Gastroesophageal sphincter (tissue), 4 donors: ENCODE measurements at regions not wholly inside any gene's neighbourhood (a gene's known extent, or its start where the extent isn't known, plus 50 kb on each side); places are given as distances from the start of the nearest gene placed in this dataset.

Experiments used
- ATAC-seq: fragments of 150-250 bp; one replicate; pipeline ENCODE4 v1.9.1; 2016; ENCODE audit warnings: mild to moderate bottlenecking, moderate library complexity
- H3K27ac ChIP-seq, 4 donors: fragments of 200-600 bp; sonication (generic) in 3 of 4; 1 replicate in 3 of 4; 2 replicates in 1 of 4; pipeline ENCODE4 v1.5.1; 2016 to 2019
- H3K27me3 ChIP-seq: fragments of 200-600 bp; sonication (generic); one replicate; pipeline ENCODE4 v1.5.1; 2019
- H3K36me3 ChIP-seq, 2 donors: fragments of 200-600 bp; sonication (generic); one replicate each; pipeline ENCODE4 v1.5.1; 2019; ENCODE audit warnings: control low read depth in 1 of 2
- H3K4me1 ChIP-seq, 3 donors: fragments of 200-600 bp; sonication (generic); 1 replicate in 2 of 3; 2 replicates in 1 of 3; pipeline ENCODE4 v1.5.1; 2016 to 2019; ENCODE audit warnings: control low read depth in 2 of 3
- H3K4me3 ChIP-seq, 2 donors: fragments of 200-600 bp; sonication (generic); one replicate each; pipeline ENCODE4 v1.5.1; 2019; ENCODE audit warnings: mild to moderate bottlenecking in 1 of 2, moderate library complexity in 1 of 2
- H3K9me3 ChIP-seq, 3 donors: fragments of 200-600 bp; sonication (generic); one replicate each; pipeline ENCODE4 v1.5.1; 2017 to 2019; ENCODE audit warnings: control low read depth in 2 of 3
- CTCF ChIP-seq, 4 experiments: fragments of 200-600 bp in 2 of 4; fragments of 450-650 bp in 2 of 4; sonication (generic) in 1 of 4; IDR thresholded peaks; one replicate each; pipeline ENCODE4 v1.5.1; 2017 to 2019; ENCODE audit warnings: antibody characterized with exemption in 4 of 4, mild to moderate bottlenecking in 2 of 4, moderate library complexity in 2 of 4
- EP300 ChIP-seq: sonication (generic); formaldehyde crosslinking; IDR thresholded peaks from one replicate; pipeline ENCODE4 v1.6.1; 2017; ENCODE audit warnings: antibody characterized with exemption, mild to moderate bottlenecking
- POLR2A ChIP-seq, 2 donors: fragments of 450-650 bp; IDR thresholded peaks; one replicate each; pipeline ENCODE4 v1.6.1; 2017; ENCODE audit warnings: antibody characterized with exemption in 2 of 2, mild to moderate bottlenecking in 2 of 2, moderate library complexity in 1 of 2
- POLR2AphosphoS5 ChIP-seq: sonication (generic); formaldehyde crosslinking; IDR thresholded peaks from one replicate; pipeline ENCODE4 v1.6.1; 2017; ENCODE audit warnings: antibody characterized with exemption
- WGBS, 2 donors: methylation state at CpG; one replicate each; pipeline ENCODE4 v1.1.5; 2018; ENCODE audit warnings: low coverage in 1 of 2; 5-methylcytosine and 5-hydroxymethylcytosine counted together

GRCh38 chr10:23897861-23898260, 311.1 kb upstream of the KIAA1217 start:
- Histone ChIP-seq H3K9me3 (no peaks in the 10 kb centered on the region), H3K4me3 (no peak overlapping the region), H3K27me3 (no peaks in the 10 kb centered on the region), H3K27ac (no peak overlapping the region), H3K4me1 (no peaks in the 10 kb centered on the region), H3K36me3 (no peaks in the 10 kb centered on the region)
- WGBS, 2 donors: 79 to 84% methylated on average over 3 of the region's 3 CpGs
- no peak for TF ChIP-seq EP300
- TF ChIP-seq CTCF (IDR thresholded peaks at IDR 0.05): no peak
- TF ChIP-seq POLR2A (IDR thresholded peaks at IDR 0.05): no peak
- no peak for TF ChIP-seq POLR2AphosphoS5
- ATAC-seq: no peak

- Histone ChIP-seq H3K4me1 (no peaks in the 10 kb centered on the region), H3K9me3 (no peaks in the 10 kb centered on the region), H3K36me3 (no peaks in the 10 kb centered on the region), H3K27ac (no peak overlapping the region), H3K4me3 (no peak overlapping the region), H3K27me3 (no peaks in the 10 kb centered on the region)
- ATAC-seq: no peak
- WGBS, 2 donors: 45 to 69% methylated on average over 2 of the region's 2 CpGs
- TF ChIP-seq POLR2AphosphoS5 (no peak), CTCF (IDR thresholded peaks at IDR 0.05) (no peak), EP300 (no peak), POLR2A (IDR thresholded peaks at IDR 0.05) (no peak)
Observed at GRCh38 chr10:23899166-23899565, 309.8 kb upstream of the KIAA1217 start.

GRCh38 chr10:23910291-23910690, 298.6 kb upstream of the KIAA1217 start:
- H3K4me3 ChIP-seq: no peak overlapping the region
- ATAC-seq: no peak
- WGBS, 2 donors: 63 to 70% methylated on average over 2 of the region's 2 CpGs
- H3K36me3 ChIP-seq: no peaks in the 10 kb centered on the region
- TF ChIP-seq POLR2AphosphoS5: no peak
- TF ChIP-seq POLR2A (IDR thresholded peaks at IDR 0.05): no peak
- no peak for TF ChIP-seq EP300
- H3K9me3 ChIP-seq: peaks cover 0 to 12% (median 0%) of the 10 kb centered on the region in 3 donors
- no peak overlapping the region for H3K27ac ChIP-seq
- no peaks in the 10 kb centered on the region for H3K4me1 ChIP-seq
- H3K27me3 ChIP-seq: peaks cover 4% of the 10 kb centered on the region

DNA sequence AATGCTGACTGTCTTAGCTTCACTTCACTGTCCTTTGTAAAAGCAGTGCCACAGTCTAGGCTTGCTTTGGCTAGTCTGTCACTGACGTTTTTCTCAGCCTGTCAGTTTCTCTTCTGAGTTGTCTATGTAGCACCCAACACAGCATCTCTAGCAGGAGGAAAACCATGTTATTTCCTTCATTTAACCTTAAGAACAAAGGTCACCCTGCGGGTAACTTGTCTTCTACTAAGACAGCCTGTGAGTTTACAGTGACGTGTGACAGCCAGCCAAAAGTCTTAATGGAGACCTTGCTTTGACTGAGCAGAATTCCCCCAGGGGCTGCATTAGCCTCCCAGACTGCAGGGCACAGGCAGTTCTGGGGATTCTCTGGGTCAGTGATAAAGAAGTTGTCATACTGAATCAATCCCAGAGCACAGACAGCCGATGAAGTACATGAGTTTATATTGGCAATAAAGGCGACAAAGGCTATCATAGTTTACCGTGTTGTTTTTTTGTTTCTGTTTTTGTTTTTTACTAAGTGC, 296.0 kb upstream of the KIAA1217 start:
- no peak for ATAC-seq
- H3K9me3 ChIP-seq: peaks cover 0 to 12% (median 0%) of the 10 kb centered on the region in 3 donors
- H3K4me1 ChIP-seq: no peaks in the 10 kb centered on the region
- no peaks in the 10 kb centered on the region for H3K36me3 ChIP-seq
- TF ChIP-seq POLR2AphosphoS5 (no peak), EP300 (no peak), POLR2A (IDR thresholded peaks at IDR 0.05) (no peak), CTCF (IDR thresholded peaks at IDR 0.05) (no peak)
- H3K27me3 ChIP-seq: peaks cover 4% of the 10 kb centered on the region
- no peak overlapping the region for H3K4me3 ChIP-seq
- no peak overlapping the region for H3K27ac ChIP-seq
- WGBS, 2 donors: 37 to 72% methylated on average over 3 to 5 of the region's 6 CpGs

- 80 to 81% methylated on average over 2 of the region's 3 CpGs for WGBS, 2 donors
- Histone ChIP-seq H3K4me3 (no peak overlapping the region), H3K9me3 (no peaks in the 10 kb centered on the region), H3K4me1 (no peaks in the 10 kb centered on the region), H3K27me3 (peaks cover 4% of the 10 kb centered on the region), H3K27ac (no peak overlapping the region), H3K36me3 (no peaks in the 10 kb centered on the region)
- ATAC-seq: no peak
- TF ChIP-seq POLR2AphosphoS5 (no peak), EP300 (no peak), POLR2A (IDR thresholded peaks at IDR 0.05) (no peak), CTCF (IDR thresholded peaks at IDR 0.05) (no peak)
Observed at GRCh38 chr10:23914641-23915040, 294.3 kb upstream of the KIAA1217 start.
